Mesenchymal stem cell (in vitro differentiated cells and primary cell): ENCODE measurements at regions not wholly inside any gene's neighbourhood (a gene's known extent, or its start where the extent isn't known, plus 50 kb on each side); places are given as distances from the start of the nearest gene placed in this dataset.

Source experiments
- DNase-seq: peaks from one replicate; pipeline ENCODE4 v3.0.0-alpha.2; 2013
- H2AFZ ChIP-seq: one replicate; pipeline ENCODE4 v1.6.1; 2013; ENCODE audit warnings: low read depth, mild to moderate bottlenecking, control low read depth, inconsistent platforms, low read length, moderate library complexity
- H2AK5ac ChIP-seq: 2 replicates; pipeline ENCODE4 v1.6.1; 2013; ENCODE audit warnings: low read length, moderate library complexity, mild to moderate bottlenecking, inconsistent platforms; ENCODE audit not compliant: severe bottlenecking
- H2BK120ac ChIP-seq: one replicate; pipeline ENCODE4 v1.6.1; 2013; ENCODE audit warnings: low read depth, mild to moderate bottlenecking, inconsistent platforms, low read length, moderate library complexity
- H2BK12ac ChIP-seq, 2 experiments: one replicate each; pipeline ENCODE4 v1.6.1; 2013; ENCODE audit warnings: inconsistent platforms in 2 of 2, low read length in 2 of 2, mild to moderate bottlenecking in 2 of 2, moderate library complexity in 2 of 2, control low read depth in 1 of 2
- H2BK15ac ChIP-seq: one replicate; pipeline ENCODE4 v1.6.1; 2013; ENCODE audit warnings: mild to moderate bottlenecking, low read depth, inconsistent platforms; ENCODE audit not compliant: poor library complexity, severe bottlenecking
- H2BK5ac ChIP-seq: 2 replicates; pipeline ENCODE4 v1.6.1; 2013; ENCODE audit warnings: low read depth, mild to moderate bottlenecking, low read length, control low read depth, inconsistent platforms; ENCODE audit not compliant: poor library complexity, severe bottlenecking
- H3K14ac ChIP-seq, 2 experiments: one replicate each; pipeline ENCODE4 v1.6.1; 2013; ENCODE audit warnings: inconsistent platforms in 2 of 2, low read length in 2 of 2, control low read depth in 1 of 2, mild to moderate bottlenecking in 1 of 2, moderate library complexity in 1 of 2
- H3K18ac ChIP-seq, 2 experiments: one replicate each; pipeline ENCODE4 v1.6.1; 2013; ENCODE audit warnings: inconsistent platforms in 2 of 2, low read length in 2 of 2, control low read depth in 1 of 2, low read depth in 1 of 2, mild to moderate bottlenecking in 1 of 2
- H3K23ac ChIP-seq, 2 experiments: one replicate each; pipeline ENCODE4 v1.6.1; 2013; ENCODE audit warnings: inconsistent platforms in 2 of 2, low read length in 2 of 2, mild to moderate bottlenecking in 2 of 2, moderate library complexity in 2 of 2, control low read depth in 1 of 2
- H3K27ac ChIP-seq: 2 replicates; pipeline ENCODE4 v1.5.1; 2013; ENCODE audit warnings: mild to moderate bottlenecking, moderate library complexity, low read length, control low read depth, inconsistent platforms; ENCODE audit not compliant: poor library complexity, severe bottlenecking
- H3K27me3 ChIP-seq, 2 experiments: 2 replicates each; pipeline versions ENCODE4 v1.6.1 to v1.7.0; 2013; ENCODE audit warnings: low read length in 2 of 2, mild to moderate bottlenecking in 2 of 2, moderate library complexity in 2 of 2, control low read depth in 1 of 2, inconsistent platforms in 1 of 2; ENCODE audit not compliant: control insufficient read depth in 1 of 2, insufficient read depth in 1 of 2
- H3K36me3 ChIP-seq, 2 experiments: 2 replicates each; pipeline versions ENCODE4 v1.6.1 to v1.7.0; 2013; ENCODE audit warnings: low read length in 2 of 2, control low read depth in 1 of 2, inconsistent platforms in 1 of 2, low read depth in 1 of 2, mild to moderate bottlenecking in 1 of 2; ENCODE audit not compliant: insufficient read depth in 2 of 2, control insufficient read depth in 1 of 2
- H3K4ac ChIP-seq, 2 experiments: one replicate each; pipeline ENCODE4 v1.6.1; 2013; ENCODE audit warnings: inconsistent platforms in 2 of 2, low read length in 2 of 2, mild to moderate bottlenecking in 2 of 2, moderate library complexity in 2 of 2, control low read depth in 1 of 2, low read depth in 1 of 2
- H3K4me1 ChIP-seq: 2 replicates; pipeline ENCODE4 v1.6.1; 2013; ENCODE audit warnings: low read depth, low read length, control low read depth; ENCODE audit not compliant: control insufficient read depth, insufficient read depth
- H3K4me2 ChIP-seq: 2 replicates; pipeline ENCODE4 v1.6.1; 2013; ENCODE audit warnings: low read length, mild to moderate bottlenecking, inconsistent platforms; ENCODE audit not compliant: poor library complexity, severe bottlenecking
- H3K4me3 ChIP-seq, 2 experiments: 2 replicates each; pipeline versions ENCODE4 v1.5.1 to v1.7.0; 2013; ENCODE audit warnings: low read length in 2 of 2, mild to moderate bottlenecking in 2 of 2, control low read depth in 1 of 2, low read depth in 1 of 2; ENCODE audit not compliant: insufficient read depth in 1 of 2
- H3K79me1 ChIP-seq: replicated peaks from 2 replicates; pipeline ENCODE4 v1.6.1; 2013; ENCODE audit warnings: mild to moderate bottlenecking, control low read depth, low read length, inconsistent platforms; ENCODE audit not compliant: poor library complexity, severe bottlenecking
- H3K9ac ChIP-seq: 2 replicates; pipeline ENCODE4 v1.7.0; 2013; ENCODE audit warnings: mild to moderate bottlenecking, low read length, moderate library complexity
- H3K9me3 ChIP-seq: 2 replicates; pipeline ENCODE4 v1.7.0; 2013; ENCODE audit warnings: mild to moderate bottlenecking, low read length; ENCODE audit not compliant: control insufficient read depth
- H4K8ac ChIP-seq: one replicate; pipeline ENCODE4 v1.6.1; 2013; ENCODE audit warnings: inconsistent platforms, mild to moderate bottlenecking, low read length, moderate library complexity
- H4K91ac ChIP-seq: one replicate; pipeline ENCODE4 v1.6.1; 2013; ENCODE audit warnings: mild to moderate bottlenecking, low read length, inconsistent platforms
- WGBS: methylation state at CpG from one replicate; pipeline ENCODE4 v1.1.7; 2013; ENCODE audit warnings: mixed read lengths; 5-methylcytosine and 5-hydroxymethylcytosine counted together

GRCh38 chr2:239778861-239779558 lies 246.1 kb downstream of the NDUFA10 start:
- Histone ChIP-seq H3K79me1 (no peaks in the 10 kb centered on the region), H3K36me3 (no peaks in the 10 kb centered on the region), H4K91ac (no peak overlapping the region), H2BK120ac (no peak overlapping the region), H3K4me2 (no peak overlapping the region), H4K8ac (no peak overlapping the region), H3K27ac (no peak overlapping the region), H3K14ac (no peak overlapping the region), H3K4ac (no peak overlapping the region), H3K23ac (no peak overlapping the region), H2BK5ac (no peak overlapping the region), H3K18ac (no peak overlapping the region), H3K4me3 (no peak overlapping the region), H2BK15ac (no peak overlapping the region), H3K9me3 (no peaks in the 10 kb centered on the region), H3K4me1 (no peaks in the 10 kb centered on the region), H2AK5ac (no peak overlapping the region), H2AFZ (no peak overlapping the region), H3K27me3 (peaks cover 0 to 46% of the 10 kb centered on the region in 2 experiments), H2BK12ac (no peak overlapping the region), H3K9ac (no peak overlapping the region)
- 81% methylated on average over 11 of the region's 13 CpGs for WGBS
- DNase-seq = no peak

- Histone ChIP-seq H4K91ac (no peak overlapping the region), H2BK120ac (no peak overlapping the region), H3K23ac (no peak overlapping the region), H2BK5ac (no peak overlapping the region), H3K9me3 (no peaks in the 10 kb centered on the region), H4K8ac (no peak overlapping the region), H3K36me3 (no peaks in the 10 kb centered on the region), H3K4me3 (no peak overlapping the region), H2BK15ac (no peak overlapping the region), H3K4me2 (no peak overlapping the region), H2AK5ac (no peak overlapping the region), H3K4me1 (no peaks in the 10 kb centered on the region), H2AFZ (no peak overlapping the region), H3K4ac (no peak overlapping the region), H3K27me3 (peaks cover 0 to 54% of the 10 kb centered on the region in 2 experiments), H3K14ac (no peak overlapping the region), H3K27ac (no peak overlapping the region), H2BK12ac (no peak overlapping the region), H3K9ac (no peak overlapping the region), H3K79me1 (no peaks in the 10 kb centered on the region), H3K18ac (no peak overlapping the region)
- WGBS = 82% methylated on average over 26 of the region's 26 CpGs
- DNase-seq = no peak
Measured at GRCh38 chr2:239778042-239778851, 246.9 kb downstream of the NDUFA10 start.

GRCh38 chr2:239777219-239777618 lies 247.9 kb downstream of the NDUFA10 start:
- Histone ChIP-seq H3K36me3 (no peaks in the 10 kb centered on the region), H3K4me3 (no peak overlapping the region), H4K91ac (no peak overlapping the region), H3K4ac (no peak overlapping the region), H2BK120ac (no peak overlapping the region), H3K4me1 (no peaks in the 10 kb centered on the region), H3K79me1 (no peaks in the 10 kb centered on the region), H3K23ac (no peak overlapping the region), H3K4me2 (no peak overlapping the region), H2BK5ac (no peak overlapping the region), H2BK12ac (no peak overlapping the region), H3K27me3 (peaks cover 0 to 58% of the 10 kb centered on the region in 2 experiments), H3K27ac (no peak overlapping the region), H3K14ac (no peak overlapping the region), H3K9me3 (peaks cover 7% of the 10 kb centered on the region), H2BK15ac (no peak overlapping the region), H2AFZ (no peak overlapping the region), H3K9ac (no peak overlapping the region), H2AK5ac (no peak overlapping the region), H3K18ac (no peak overlapping the region), H4K8ac (no peak overlapping the region)
- WGBS = 79% methylated on average over 11 of the region's 11 CpGs
- no peak for DNase-seq

GRCh38 chr2:239776436-239777005 lies 248.6 kb downstream of the NDUFA10 start:
- H2BK5ac ChIP-seq = no peak overlapping the region
- no peaks in the 10 kb centered on the region for H3K4me1 ChIP-seq
- H2AFZ ChIP-seq = no peak overlapping the region
- no peak overlapping the region for H4K91ac ChIP-seq
- no peak overlapping the region for H3K4me3 ChIP-seq
- H3K27ac ChIP-seq = no peak overlapping the region
- no peak overlapping the region for H2BK120ac ChIP-seq
- no peak overlapping the region for H3K4ac ChIP-seq
- no peak overlapping the region for H2AK5ac ChIP-seq
- H2BK15ac ChIP-seq = no peak overlapping the region
- no peak overlapping the region for H4K8ac ChIP-seq
- H3K9me3 ChIP-seq = peaks cover 12% of the 10 kb centered on the region
- no peak overlapping the region for H3K9ac ChIP-seq
- H3K14ac ChIP-seq = no peak overlapping the region
- H3K79me1 ChIP-seq = no peaks in the 10 kb centered on the region
- no peaks in the 10 kb centered on the region for H3K36me3 ChIP-seq
- H3K23ac ChIP-seq = no peak overlapping the region
- no peak overlapping the region for H3K18ac ChIP-seq
- H2BK12ac ChIP-seq = no peak overlapping the region
- WGBS = 84% methylated on average over 19 of the region's 19 CpGs
- no peak overlapping the region for H3K4me2 ChIP-seq
- peaks cover 0 to 58% of the 10 kb centered on the region in 2 experiments for H3K27me3 ChIP-seq
- no peak for DNase-seq
